Large intestine (tissue), 3 donors: ENCODE measurements at regions not wholly inside any gene's neighbourhood (a gene's known extent, or its start where the extent isn't known, plus 50 kb on each side); places are given as distances from the start of the nearest gene placed in this dataset.
A peak's percentile ranks its signal among the peaks of the same experiment; 100 is the strongest.

Experiments used
- DNase-seq, 2 donors: peaks; one replicate each; pipeline versions ENCODE4 v3.0.0 to v3.0.0-alpha.2; 2013
- H3K27ac ChIP-seq: one replicate; pipeline ENCODE4 v1.5.1; 2013; ENCODE audit warnings: low read length
- H3K27me3 ChIP-seq: 2 replicates; pipeline ENCODE4 v1.6.1; 2013; ENCODE audit warnings: low read length; ENCODE audit not compliant: control insufficient read depth, insufficient read depth
- H3K36me3 ChIP-seq: 2 replicates; pipeline ENCODE4 v1.6.1; 2013; ENCODE audit warnings: low read length; ENCODE audit not compliant: control insufficient read depth, insufficient read depth
- H3K4me1 ChIP-seq: one replicate; pipeline ENCODE4 v1.6.1; 2013; ENCODE audit warnings: low read length; ENCODE audit not compliant: control insufficient read depth, insufficient read depth
- H3K4me3 ChIP-seq: one replicate; pipeline ENCODE4 v1.5.1; 2013; ENCODE audit warnings: low read length
- H3K9me3 ChIP-seq: one replicate; pipeline ENCODE4 v1.6.1; 2013; ENCODE audit warnings: mild to moderate bottlenecking, low read depth, low read length, moderate library complexity; ENCODE audit not compliant: control insufficient read depth
- WGBS: methylation state at CpG from one replicate; pipeline ENCODE4 v1.1.5; 2013; ENCODE audit warnings: low lambda C conversion rate; ENCODE audit not compliant: insufficient coverage; 5-methylcytosine and 5-hydroxymethylcytosine counted together

GRCh38 chr9:129395633-129396364 is 217.7 kb upstream of the IER5L start:
- no peaks in the 10 kb centered on the region for H3K27me3 ChIP-seq
- DNase-seq, result no peak
- H3K27ac ChIP-seq, result no peak overlapping the region
- peaks cover 12% of the 10 kb centered on the region for H3K4me1 ChIP-seq
- H3K36me3 ChIP-seq, result no peaks in the 10 kb centered on the region
- H3K4me3 ChIP-seq, result no peak overlapping the region
- 56% methylated on average over 3 of the region's 3 CpGs for WGBS
- peaks cover 14% of the 10 kb centered on the region for H3K9me3 ChIP-seq

DNA sequence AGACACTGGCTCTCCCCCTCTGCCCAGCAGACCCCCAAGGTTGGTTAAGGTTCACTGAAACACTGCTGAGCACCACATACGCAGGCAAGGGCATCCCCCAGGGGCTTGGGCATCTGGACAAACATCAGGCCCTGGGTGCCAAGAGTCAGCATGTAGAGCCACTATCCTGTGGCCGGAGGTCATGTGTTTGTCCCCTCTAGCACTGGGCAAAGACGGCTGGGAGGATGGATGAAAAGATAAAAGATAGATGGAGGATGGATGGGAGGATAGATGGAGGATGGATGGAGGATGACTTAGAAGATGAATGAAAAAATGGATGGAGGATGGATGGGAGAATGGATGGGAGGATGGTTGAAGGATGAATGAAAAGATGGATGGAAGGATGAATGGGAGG is 216.8 kb upstream of the IER5L start:
- peak overlapping the region; percentile 33 for H3K27ac ChIP-seq
- 93% methylated on average over 2 of the region's 3 CpGs for WGBS
- H3K9me3 ChIP-seq, result peaks cover 14% of the 10 kb centered on the region
- peaks cover 12% of the 10 kb centered on the region for H3K4me1 ChIP-seq
- no peaks in the 10 kb centered on the region for H3K27me3 ChIP-seq
- H3K4me3 ChIP-seq, result no peak overlapping the region
- no peak for DNase-seq
- H3K36me3 ChIP-seq, result no peaks in the 10 kb centered on the region

- no peaks in the 10 kb centered on the region for H3K27me3 ChIP-seq
- no peak overlapping the region for H3K4me3 ChIP-seq
- H3K27ac ChIP-seq, result no peak overlapping the region
- peaks cover 12% of the 10 kb centered on the region for H3K4me1 ChIP-seq
- H3K36me3 ChIP-seq, result no peaks in the 10 kb centered on the region
- peaks cover 14% of the 10 kb centered on the region for H3K9me3 ChIP-seq
- 27% methylated on average over 2 of the region's 25 CpGs for WGBS
- no peak for DNase-seq
These were observed 216.2 kb upstream of the IER5L start for GRCh38 chr9:129394061-129394885.

DNA sequence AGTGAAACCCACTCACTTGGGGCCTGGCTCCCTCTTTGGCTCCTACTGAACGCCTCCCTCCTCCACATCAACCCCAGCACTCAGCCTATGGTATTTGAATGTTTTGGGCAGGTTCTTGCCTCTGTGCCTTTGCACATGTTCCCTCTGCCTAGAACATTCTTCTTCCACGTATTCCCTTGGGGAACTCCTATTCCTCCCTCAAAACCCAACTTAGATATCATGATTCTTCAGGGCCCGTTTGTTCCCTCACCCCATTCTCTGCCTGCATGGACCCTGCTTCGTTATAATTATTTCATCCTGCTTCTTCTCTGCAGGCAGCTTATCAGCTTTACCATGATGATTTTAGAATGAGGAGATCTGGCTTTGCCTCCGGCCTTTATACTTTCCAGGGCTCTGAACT is 215.0 kb upstream of the IER5L start:
- H3K4me1 ChIP-seq, result peaks cover 12% of the 10 kb centered on the region
- H3K36me3 ChIP-seq, result no peaks in the 10 kb centered on the region
- no peak overlapping the region for H3K4me3 ChIP-seq
- H3K27ac ChIP-seq, result no peak overlapping the region
- H3K27me3 ChIP-seq, result no peaks in the 10 kb centered on the region
- DNase-seq, result no peak
- 90% methylated on average over 2 of the region's 5 CpGs for WGBS
- H3K9me3 ChIP-seq, result peaks cover 14% of the 10 kb centered on the region

DNA sequence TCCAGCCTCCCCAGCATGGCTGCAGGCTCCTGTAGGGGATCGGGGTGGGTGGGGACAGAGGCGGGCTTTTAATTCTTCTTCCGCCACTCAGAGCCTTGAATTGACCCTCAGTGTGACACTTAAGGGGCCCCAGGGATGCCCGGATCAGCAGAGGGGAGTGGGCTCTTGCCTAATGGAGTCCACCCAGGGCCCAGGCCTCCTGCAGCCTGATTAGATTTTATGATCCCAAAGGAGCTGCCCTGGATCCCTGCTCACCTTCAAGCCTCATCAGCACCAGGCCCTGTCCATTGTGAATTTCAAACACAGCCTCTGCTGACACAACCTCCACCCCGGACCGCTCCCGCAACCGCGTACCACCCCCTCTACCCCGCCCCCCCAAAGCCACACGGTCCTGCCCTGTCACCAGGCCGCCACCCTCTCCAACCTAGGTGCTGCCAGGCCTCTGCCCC is 214.1 kb upstream of the IER5L start:
- DNase-seq, result no peak
- Histone ChIP-seq H3K27me3 (no peaks in the 10 kb centered on the region), H3K27ac (no peak overlapping the region), H3K4me3 (no peak overlapping the region), H3K9me3 (peaks cover 9% of the 10 kb centered on the region), H3K4me1 (peaks cover 12% of the 10 kb centered on the region), H3K36me3 (no peaks in the 10 kb centered on the region)
- no CpG with 5 or more reads among the region's 12 CpGs for WGBS

- no peak overlapping the region for H3K4me3 ChIP-seq
- H3K9me3 ChIP-seq, result peaks cover 5% of the 10 kb centered on the region
- H3K4me1 ChIP-seq, result peaks cover 12% of the 10 kb centered on the region
- H3K27ac ChIP-seq, result no peak overlapping the region
- DNase-seq, result no peak
- H3K27me3 ChIP-seq, result no peaks in the 10 kb centered on the region
- no CpG with 5 or more reads among the region's 12 CpGs for WGBS
- no peaks in the 10 kb centered on the region for H3K36me3 ChIP-seq
These were observed 213.2 kb upstream of the IER5L start for GRCh38 chr9:129391221-129391661.

DNA sequence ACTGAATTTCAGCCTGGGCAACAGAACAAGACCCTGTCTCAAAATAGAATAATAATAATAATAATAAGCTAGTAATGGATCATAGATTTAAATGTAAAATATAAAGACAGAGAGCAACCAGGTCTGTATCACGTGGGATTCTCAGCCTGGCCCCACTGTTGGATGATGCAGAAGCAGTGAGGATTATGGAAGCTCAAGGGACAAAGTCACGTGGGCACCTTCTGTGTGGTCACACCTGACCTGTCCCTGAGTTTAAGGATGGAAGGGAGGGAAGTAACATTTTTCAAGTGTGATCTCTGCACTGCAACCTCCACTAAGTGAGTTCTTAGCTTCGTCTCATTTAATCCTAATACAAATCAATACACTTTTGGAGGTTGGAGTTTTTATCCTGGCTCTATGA is 212.5 kb upstream of the IER5L start:
- DNase-seq, result no peak
- H3K27ac ChIP-seq, result no peak overlapping the region
- no peak overlapping the region for H3K4me3 ChIP-seq
- 100% methylated on average over 1 of the region's 3 CpGs for WGBS
- peaks cover 12% of the 10 kb centered on the region for H3K4me1 ChIP-seq
- no peaks in the 10 kb centered on the region for H3K27me3 ChIP-seq
- H3K36me3 ChIP-seq, result no peaks in the 10 kb centered on the region
- H3K9me3 ChIP-seq, result peaks cover under 1% of the 10 kb centered on the region

- no peaks in the 10 kb centered on the region for H3K9me3 ChIP-seq
- H3K4me3 ChIP-seq, result no peak overlapping the region
- DNase-seq, result no peak
- WGBS, result 57% methylated on average over 1 of the region's 3 CpGs
- H3K27me3 ChIP-seq, result no peaks in the 10 kb centered on the region
- H3K36me3 ChIP-seq, result no peaks in the 10 kb centered on the region
- no peak overlapping the region for H3K27ac ChIP-seq
- peaks cover 21% of the 10 kb centered on the region for H3K4me1 ChIP-seq
These were observed 209.8 kb upstream of the IER5L start for GRCh38 chr9:129387822-129388221.

DNA sequence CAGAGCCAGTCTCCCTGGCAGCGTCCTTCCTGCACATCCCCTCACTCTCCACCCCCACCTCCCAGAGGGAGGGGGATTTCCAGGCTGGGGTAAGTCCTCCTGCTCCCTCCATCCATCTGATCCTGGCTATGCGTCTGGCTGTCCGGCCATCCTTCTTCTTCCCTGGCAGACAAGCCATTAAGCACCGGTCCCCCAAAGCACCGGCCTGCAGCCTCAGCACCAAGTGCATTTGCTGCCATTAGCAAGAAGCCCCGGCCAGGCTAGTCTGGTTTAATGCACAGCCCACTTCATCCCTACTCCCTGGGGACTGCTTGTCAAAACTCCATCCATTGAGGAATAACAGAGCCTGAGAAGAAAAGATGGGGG is 208.7 kb upstream of the IER5L start:
- no peak for DNase-seq
- no CpG with 5 or more reads among the region's 6 CpGs for WGBS
- Histone ChIP-seq H3K27ac (no peak overlapping the region), H3K27me3 (no peaks in the 10 kb centered on the region), H3K9me3 (no peaks in the 10 kb centered on the region), H3K36me3 (no peaks in the 10 kb centered on the region), H3K4me3 (no peak overlapping the region), H3K4me1 (peaks cover 27% of the 10 kb centered on the region)

GRCh38 chr9:129385211-129385934 is 207.3 kb upstream of the IER5L start:
- Histone ChIP-seq H3K27ac (no peak overlapping the region), H3K27me3 (no peaks in the 10 kb centered on the region), H3K4me3 (no peak overlapping the region), H3K36me3 (no peaks in the 10 kb centered on the region), H3K9me3 (no peaks in the 10 kb centered on the region), H3K4me1 (peaks cover 18% of the 10 kb centered on the region)
- DNase-seq, result no peak
- 73% methylated on average over 3 of the region's 11 CpGs for WGBS
